ENCODE measurements at regions not wholly inside any gene's neighbourhood (a gene's known extent, or its start where the extent isn't known, plus 50 kb on each side); places are given as distances from the start of the nearest gene placed in this dataset.

DNA sequence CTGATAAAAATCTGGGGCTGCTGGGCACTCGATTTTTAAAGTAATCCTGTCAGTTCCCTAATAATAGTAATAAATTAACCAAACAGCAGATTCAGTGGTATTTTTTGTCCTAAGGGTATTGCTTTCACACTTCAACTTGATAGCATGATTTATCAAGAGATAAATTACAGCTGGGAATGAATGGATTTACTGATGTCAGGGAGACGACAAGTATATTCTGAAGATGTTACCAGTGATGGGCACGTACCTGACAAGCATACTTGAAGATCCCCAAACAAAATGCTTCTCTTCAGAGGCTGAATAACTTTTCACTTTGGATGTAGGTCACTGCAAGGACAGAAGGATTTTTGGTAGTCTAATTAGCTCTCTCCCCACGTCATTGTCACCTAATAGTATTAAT lies 82.0 kb downstream of the OLFM4 start:
- TF ChIP-seq, protein P1, sequence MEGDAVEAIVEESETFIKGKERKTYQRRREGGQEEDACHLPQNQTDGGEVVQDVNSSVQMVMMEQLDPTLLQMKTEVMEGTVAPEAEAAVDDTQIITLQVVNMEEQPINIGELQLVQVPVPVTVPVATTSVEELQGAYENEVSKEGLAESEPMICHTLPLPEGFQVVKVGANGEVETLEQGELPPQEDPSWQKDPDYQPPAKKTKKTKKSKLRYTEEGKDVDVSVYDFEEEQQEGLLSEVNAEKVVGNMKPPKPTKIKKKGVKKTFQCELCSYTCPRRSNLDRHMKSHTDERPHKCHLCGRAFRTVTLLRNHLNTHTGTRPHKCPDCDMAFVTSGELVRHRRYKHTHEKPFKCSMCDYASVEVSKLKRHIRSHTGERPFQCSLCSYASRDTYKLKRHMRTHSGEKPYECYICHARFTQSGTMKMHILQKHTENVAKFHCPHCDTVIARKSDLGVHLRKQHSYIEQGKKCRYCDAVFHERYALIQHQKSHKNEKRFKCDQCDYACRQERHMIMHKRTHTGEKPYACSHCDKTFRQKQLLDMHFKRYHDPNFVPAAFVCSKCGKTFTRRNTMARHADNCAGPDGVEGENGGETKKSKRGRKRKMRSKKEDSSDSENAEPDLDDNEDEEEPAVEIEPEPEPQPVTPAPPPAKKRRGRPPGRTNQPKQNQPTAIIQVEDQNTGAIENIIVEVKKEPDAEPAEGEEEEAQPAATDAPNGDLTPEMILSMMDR (conservative IDR thresholded peaks at IDR 0.05; ENCODE audit: low read depth, low read length) = no peak
- TF ChIP-seq EZH2 (IDR thresholded peaks at IDR 0.05; ENCODE audit: borderline replicate concordance, low read depth, low read length, poor library complexity, severe bottlenecking) = no peak

All from A673 (cell line).